Peyer's patch (tissue), 4 donors: ENCODE measurements at regions not wholly inside any gene's neighbourhood (a gene's known extent, or its start where the extent isn't known, plus 50 kb on each side); places are given as distances from the start of the nearest gene placed in this dataset.
"Not testable (repeated sequence)": the region's sequence is repeated elsewhere in the genome, so short reads cannot be mapped to it uniquely, and the experiment has no call there.

Experiments used
- CTCF ChIP-seq, 6 experiments: fragments of 450-650 bp in 4 of 6; fragments of 200-600 bp in 2 of 6; sonication (generic) in 1 of 6; IDR thresholded peaks; one replicate each; pipeline ENCODE4 v1.5.1; 2017 to 2019; ENCODE audit warnings: antibody characterized with exemption in 6 of 6, mild to moderate bottlenecking in 3 of 6, moderate library complexity in 1 of 6
- POLR2A ChIP-seq, 2 donors: fragments of 450-650 bp; IDR thresholded peaks; one replicate each; pipeline ENCODE4 v1.5.1; 2017; ENCODE audit warnings: antibody characterized with exemption in 2 of 2, mild to moderate bottlenecking in 2 of 2, moderate library complexity in 2 of 2

- TF ChIP-seq CTCF, POLR2A (IDR thresholded peaks at IDR 0.05): not testable (repeated sequence)
These were observed 102.6 kb downstream of the FHIP1A start for GRCh38 chr4:151511548-151511947.
